Neutrophil (primary cell): ENCODE measurements at regions not wholly inside any gene's neighbourhood (a gene's known extent, or its start where the extent isn't known, plus 50 kb on each side); places are given as distances from the start of the nearest gene placed in this dataset.

Source experiments
- H3K27ac ChIP-seq: fragments of 200-600 bp; sonication (generic); 2 replicates; pipeline ENCODE4 v1.5.1; 2016; ENCODE audit warnings: mild to moderate bottlenecking, moderate library complexity
- H3K27me3 ChIP-seq: fragments of 200-600 bp; sonication (generic); 2 replicates; pipeline ENCODE4 v1.6.0; 2016; ENCODE audit warnings: mild to moderate bottlenecking
- H3K36me3 ChIP-seq: fragments of 200-600 bp; sonication (generic); 2 replicates; pipeline ENCODE4 v1.5.1; 2017
- H3K4me1 ChIP-seq, 2 experiments: fragments of 200-600 bp in 1 of 2; sonication (generic) in 1 of 2; 1 replicate in 1 of 2; 2 replicates in 1 of 2; pipeline versions ENCODE4 v1.5.1 to v1.6.1; 2013 to 2016; ENCODE audit warnings: low read depth in 1 of 2, low read length in 1 of 2, mild to moderate bottlenecking in 1 of 2, moderate library complexity in 1 of 2; ENCODE audit not compliant: control insufficient read depth in 1 of 2, insufficient read depth in 1 of 2
- H3K4me3 ChIP-seq, 2 experiments: fragments of 200-600 bp in 1 of 2; sonication (generic) in 1 of 2; 1 replicate in 1 of 2; 2 replicates in 1 of 2; pipeline ENCODE4 v1.5.1; 2013 to 2016; ENCODE audit warnings: low read depth in 1 of 2, low read length in 1 of 2, mild to moderate bottlenecking in 1 of 2, moderate library complexity in 1 of 2
- H3K9me3 ChIP-seq: fragments of 200-600 bp; sonication (generic); 2 replicates; pipeline ENCODE4 v1.5.1; 2016
- TF ChIP-seq, protein P1 (sequence below): fragments of 200-600 bp; sonication (generic); IDR thresholded peaks from 2 replicates; pipeline ENCODE4 v1.5.1; 2016; ENCODE audit warnings: antibody characterized with exemption

DNA sequence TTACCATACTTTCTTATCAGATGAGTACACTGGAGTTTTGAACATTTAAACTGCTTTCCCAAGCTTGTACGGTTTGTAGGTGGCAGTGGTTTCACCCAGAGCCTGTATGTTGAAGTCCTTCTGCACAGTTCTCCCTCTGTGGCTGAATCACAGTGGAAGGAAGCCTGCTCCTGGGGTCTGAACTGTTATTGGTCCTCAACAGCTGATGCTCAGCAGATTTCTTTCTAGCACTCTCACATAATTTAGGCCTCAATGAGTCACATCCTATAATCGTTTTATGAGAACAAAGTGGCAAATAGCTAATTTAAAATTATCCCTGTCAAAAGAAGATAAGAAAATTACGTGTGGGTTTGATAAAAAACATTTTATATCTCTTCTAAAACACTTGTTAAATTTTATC, 229.7 kb downstream of the TLE4 start:
- no peaks in the 10 kb centered on the region for H3K9me3 ChIP-seq
- H3K4me3 ChIP-seq = no peak overlapping the region
- no peaks in the 10 kb centered on the region for H3K36me3 ChIP-seq
- no peaks in the 10 kb centered on the region for H3K27me3 ChIP-seq
- H3K4me1 ChIP-seq = no peaks in the 10 kb centered on the region
- TF ChIP-seq, protein P1, sequence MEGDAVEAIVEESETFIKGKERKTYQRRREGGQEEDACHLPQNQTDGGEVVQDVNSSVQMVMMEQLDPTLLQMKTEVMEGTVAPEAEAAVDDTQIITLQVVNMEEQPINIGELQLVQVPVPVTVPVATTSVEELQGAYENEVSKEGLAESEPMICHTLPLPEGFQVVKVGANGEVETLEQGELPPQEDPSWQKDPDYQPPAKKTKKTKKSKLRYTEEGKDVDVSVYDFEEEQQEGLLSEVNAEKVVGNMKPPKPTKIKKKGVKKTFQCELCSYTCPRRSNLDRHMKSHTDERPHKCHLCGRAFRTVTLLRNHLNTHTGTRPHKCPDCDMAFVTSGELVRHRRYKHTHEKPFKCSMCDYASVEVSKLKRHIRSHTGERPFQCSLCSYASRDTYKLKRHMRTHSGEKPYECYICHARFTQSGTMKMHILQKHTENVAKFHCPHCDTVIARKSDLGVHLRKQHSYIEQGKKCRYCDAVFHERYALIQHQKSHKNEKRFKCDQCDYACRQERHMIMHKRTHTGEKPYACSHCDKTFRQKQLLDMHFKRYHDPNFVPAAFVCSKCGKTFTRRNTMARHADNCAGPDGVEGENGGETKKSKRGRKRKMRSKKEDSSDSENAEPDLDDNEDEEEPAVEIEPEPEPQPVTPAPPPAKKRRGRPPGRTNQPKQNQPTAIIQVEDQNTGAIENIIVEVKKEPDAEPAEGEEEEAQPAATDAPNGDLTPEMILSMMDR = no peak
- H3K27ac ChIP-seq = no peak overlapping the region

DNA sequence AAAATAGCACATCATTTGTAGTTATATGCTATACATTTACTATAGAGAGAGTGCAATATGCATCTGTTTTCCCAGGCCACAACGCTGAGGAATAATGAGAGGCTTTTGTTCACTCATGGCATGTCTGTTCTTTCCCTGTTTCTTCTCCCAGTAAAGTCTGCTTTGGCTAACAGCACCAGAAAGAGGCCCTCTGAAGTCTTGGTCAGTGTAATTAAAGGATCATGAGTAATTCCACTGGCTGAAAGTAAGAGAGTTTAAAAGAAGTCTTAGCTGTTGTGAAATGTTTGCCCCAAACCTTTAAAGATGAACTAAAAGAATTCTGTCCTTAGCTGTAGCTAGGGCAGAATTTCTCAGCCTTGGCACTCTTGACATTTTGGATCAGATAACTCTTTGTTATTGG, 228.8 kb downstream of the TLE4 start:
- no peak overlapping the region for H3K4me3 ChIP-seq
- no peaks in the 10 kb centered on the region for H3K4me1 ChIP-seq
- TF ChIP-seq, protein P1 = no peak
- no peaks in the 10 kb centered on the region for H3K9me3 ChIP-seq
- H3K36me3 ChIP-seq = no peaks in the 10 kb centered on the region
- no peaks in the 10 kb centered on the region for H3K27me3 ChIP-seq
- no peak overlapping the region for H3K27ac ChIP-seq

DNA sequence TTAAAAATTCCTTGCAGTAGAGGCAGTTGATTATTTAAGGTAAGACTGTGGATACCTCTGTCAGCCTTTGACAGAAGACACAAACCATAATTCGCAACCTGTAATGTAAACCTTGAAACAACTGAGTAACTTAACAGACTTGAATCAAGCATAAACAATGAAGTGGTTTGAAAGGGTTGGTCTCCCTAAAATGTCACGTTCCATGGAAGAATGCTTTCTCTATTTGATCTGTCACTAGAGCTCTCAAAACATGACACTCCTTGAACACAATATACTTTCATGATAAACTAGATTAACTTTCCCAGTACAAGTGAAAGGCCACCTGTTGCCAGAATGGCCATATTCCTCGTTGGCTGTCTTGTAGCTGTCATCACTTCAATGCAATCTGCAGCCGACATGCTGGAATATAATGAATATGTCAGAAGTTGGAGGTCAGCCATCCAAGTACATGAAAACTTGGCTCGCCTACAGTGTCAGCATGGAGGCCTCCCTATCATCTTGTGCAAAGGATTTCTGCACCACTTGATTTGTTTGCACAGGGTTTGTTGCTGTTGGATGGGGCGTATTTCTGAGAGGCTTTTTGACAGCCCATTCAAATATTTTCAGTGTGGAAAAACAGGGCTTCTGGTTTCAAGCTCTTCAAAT, 228.0 kb downstream of the TLE4 start:
- H3K27me3 ChIP-seq = no peaks in the 10 kb centered on the region
- H3K36me3 ChIP-seq = no peaks in the 10 kb centered on the region
- no peaks in the 10 kb centered on the region for H3K9me3 ChIP-seq
- TF ChIP-seq, protein P1 = no peak
- no peak overlapping the region for H3K4me3 ChIP-seq
- H3K27ac ChIP-seq = no peak overlapping the region
- H3K4me1 ChIP-seq = no peaks in the 10 kb centered on the region

DNA sequence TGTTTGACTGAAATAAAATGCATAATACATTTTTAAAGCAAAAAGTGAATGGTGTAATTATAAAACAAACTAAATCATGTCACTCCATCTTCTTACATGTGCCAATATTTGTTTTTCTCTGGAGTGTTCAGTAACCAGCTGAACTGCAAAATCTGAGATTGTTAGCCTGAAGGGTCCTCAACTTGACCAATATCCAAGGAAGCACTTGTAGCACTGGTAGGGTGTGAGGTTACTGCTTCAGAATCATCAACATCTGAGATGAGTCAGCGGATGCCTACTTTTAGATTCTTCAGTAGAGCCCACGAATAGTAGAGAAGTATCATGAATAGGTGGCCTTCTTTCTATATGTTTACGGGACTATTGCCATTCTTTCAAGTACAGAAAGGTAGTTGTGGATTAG, 226.7 kb downstream of the TLE4 start:
- H3K9me3 ChIP-seq = no peaks in the 10 kb centered on the region
- H3K27me3 ChIP-seq = no peaks in the 10 kb centered on the region
- TF ChIP-seq, protein P1 = no peak
- no peak overlapping the region for H3K4me3 ChIP-seq
- H3K27ac ChIP-seq = no peak overlapping the region
- H3K36me3 ChIP-seq = no peaks in the 10 kb centered on the region
- no peaks in the 10 kb centered on the region for H3K4me1 ChIP-seq

DNA sequence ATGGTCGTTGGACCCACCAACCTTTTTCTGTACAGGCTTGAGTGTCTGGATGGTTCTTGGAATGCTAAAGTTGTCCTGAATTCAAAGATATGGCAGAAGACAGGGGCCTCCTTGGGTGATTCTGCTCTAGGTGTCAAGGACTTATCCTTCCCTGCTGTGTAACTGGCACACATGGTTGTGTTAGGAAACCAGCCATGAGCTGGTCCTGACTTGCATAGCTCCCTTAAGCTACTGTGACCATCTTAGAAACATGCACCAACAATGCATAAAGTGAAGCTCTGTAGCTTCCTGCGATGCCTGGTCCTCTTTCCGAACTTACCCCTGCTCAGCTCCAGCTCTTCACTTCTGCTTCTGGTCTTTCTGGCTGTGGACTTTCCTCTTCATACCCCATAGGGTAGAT, 224.6 kb downstream of the TLE4 start:
- TF ChIP-seq, protein P1 = no peak
- no peaks in the 10 kb centered on the region for H3K27me3 ChIP-seq
- H3K4me1 ChIP-seq = no peaks in the 10 kb centered on the region
- H3K4me3 ChIP-seq = no peak overlapping the region
- no peak overlapping the region for H3K27ac ChIP-seq
- no peaks in the 10 kb centered on the region for H3K36me3 ChIP-seq
- H3K9me3 ChIP-seq = no peaks in the 10 kb centered on the region

DNA sequence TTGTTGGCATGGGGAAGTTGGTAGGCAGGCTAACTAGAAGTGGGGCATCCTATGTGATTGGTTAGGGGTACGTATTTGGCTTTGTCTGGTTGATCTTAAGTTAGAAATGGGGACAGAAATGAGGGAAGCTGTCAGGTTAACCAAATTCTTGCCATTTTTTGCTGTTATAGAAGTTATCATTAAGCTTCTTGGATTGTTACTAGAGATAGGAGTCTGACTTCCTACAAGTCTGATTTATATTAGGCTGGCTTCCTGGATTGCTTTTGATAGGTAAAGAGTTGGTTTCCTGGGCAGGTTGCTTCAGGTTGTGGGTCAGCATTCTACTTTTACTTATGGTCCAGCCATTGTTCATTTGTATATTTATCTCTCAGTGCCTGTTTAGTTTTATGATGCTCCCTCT, 216.9 kb downstream of the TLE4 start:
- Histone ChIP-seq H3K27ac (no peak overlapping the region), H3K4me1 (no peaks in the 10 kb centered on the region), H3K9me3 (no peaks in the 10 kb centered on the region), H3K36me3 (no peaks in the 10 kb centered on the region), H3K27me3 (no peaks in the 10 kb centered on the region), H3K4me3 (no peak overlapping the region)
- TF ChIP-seq, protein P1 = no peak
